ENCODE measurements at regions not wholly inside any gene's neighbourhood (a gene's known extent, or its start where the extent isn't known, plus 50 kb on each side); places are given as distances from the start of the nearest gene placed in this dataset.
A peak's percentile ranks its signal among the peaks of the same experiment; 100 is the strongest.
"Not testable (repeated sequence)": the region's sequence is repeated elsewhere in the genome, so short reads cannot be mapped to it uniquely, and the experiment has no call there.

DNA sequence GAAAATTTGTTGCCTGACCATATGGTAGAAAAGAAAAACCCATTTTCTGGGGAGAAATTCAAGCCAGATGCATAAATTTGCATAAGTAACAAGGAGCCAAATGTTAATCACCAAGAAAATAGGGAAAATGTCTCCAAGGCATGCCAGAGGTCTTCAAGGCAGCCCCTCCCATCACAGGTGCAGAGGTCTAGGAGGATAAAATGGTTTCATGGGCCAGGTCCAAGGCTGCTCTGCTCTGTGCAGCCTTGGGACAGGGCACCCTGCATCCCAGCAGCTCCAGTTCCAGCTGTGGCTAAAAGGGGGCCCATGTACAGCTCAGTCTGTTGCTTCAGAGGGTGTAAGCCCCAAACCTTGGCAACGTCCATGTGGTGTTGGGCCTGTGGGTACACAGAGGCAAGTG is 200.0 kb downstream of the LARP7 start:
- H3K9ac ChIP-seq (ENCODE audit: low read length): no peak overlapping the region
- no peaks in the 10 kb centered on the region for H3K4me1 ChIP-seq (ENCODE audit: control insufficient read depth, insufficient read depth, low read depth, low read length)
- no peak overlapping the region for H2BK12ac ChIP-seq (ENCODE audit: low read length in 2 of 2)
- H3K4me2 ChIP-seq (ENCODE audit: low read length, poor library complexity, severe bottlenecking): no peak overlapping the region
- H4K91ac ChIP-seq (ENCODE audit: low read length): no peak overlapping the region
- DNase-seq: no peak
- peaks cover 3% of the 10 kb centered on the region for H3K9me3 ChIP-seq (ENCODE audit: control insufficient read depth, low read length)
- no peak overlapping the region for H2AK5ac ChIP-seq (ENCODE audit: low read length, severe bottlenecking)
- no peak overlapping the region for H3K18ac ChIP-seq (ENCODE audit: low read depth in 1 of 2, low read length in 2 of 2)
- no peak overlapping the region for H2AFZ ChIP-seq (ENCODE audit: low read depth, low read length)
- no peaks in the 10 kb centered on the region for H3K27me3 ChIP-seq (ENCODE audit: control insufficient read depth in 1 of 2, insufficient read depth in 1 of 2, low read length in 2 of 2)
- H3K23ac ChIP-seq (ENCODE audit: low read length in 2 of 2): no peak overlapping the region
- H2BK15ac ChIP-seq (ENCODE audit: low read depth, poor library complexity, severe bottlenecking): no peak overlapping the region
- 0% methylated on average over 1 of the region's 1 CpG for WGBS
- H2BK120ac ChIP-seq (ENCODE audit: low read depth, low read length): no peak overlapping the region
- no peak overlapping the region for H3K14ac ChIP-seq (ENCODE audit: low read length in 2 of 2)
- H3K4me3 ChIP-seq (ENCODE audit: insufficient read depth in 1 of 2, low read depth in 1 of 2, low read length in 2 of 2): no peak overlapping the region
- no peak overlapping the region for H3K27ac ChIP-seq (ENCODE audit: low read length, poor library complexity, severe bottlenecking)
- H2BK5ac ChIP-seq (ENCODE audit: low read depth, low read length, poor library complexity, severe bottlenecking): no peak overlapping the region
- H3K36me3 ChIP-seq (ENCODE audit: control insufficient read depth in 1 of 2, insufficient read depth in 2 of 2, low read depth in 1 of 2, low read length in 2 of 2): no peaks in the 10 kb centered on the region
- H3K79me1 ChIP-seq (replicated peaks; ENCODE audit: low read length, poor library complexity, severe bottlenecking): peaks cover 4% of the 10 kb centered on the region
- H4K8ac ChIP-seq (ENCODE audit: low read length): no peak overlapping the region
- H3K4ac ChIP-seq (ENCODE audit: low read depth in 1 of 2, low read length in 2 of 2): no peak overlapping the region

DNA sequence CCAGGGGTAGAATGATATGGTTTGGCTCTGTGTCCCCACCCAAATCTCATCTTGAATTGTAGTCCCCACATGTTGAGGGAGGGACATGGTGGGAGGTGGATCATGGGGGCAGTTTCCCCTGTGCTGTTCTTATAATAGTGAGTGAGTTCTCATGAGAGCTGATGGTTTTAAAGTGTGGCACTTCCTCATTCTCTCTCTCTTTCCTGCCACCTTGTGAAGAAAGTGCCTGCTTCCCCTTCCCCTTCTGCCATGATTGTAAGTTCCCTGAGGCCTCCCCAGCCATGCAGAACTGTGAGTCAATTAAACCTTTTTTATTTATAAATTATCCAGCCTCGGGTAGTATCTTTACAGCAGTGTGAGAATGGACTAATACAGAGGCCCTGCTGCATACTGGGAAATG is 201.1 kb downstream of the LARP7 start:
- H3K18ac ChIP-seq (ENCODE audit: low read depth in 1 of 2, low read length in 2 of 2); H3K4me2 ChIP-seq (ENCODE audit: low read length, poor library complexity, severe bottlenecking); H4K8ac ChIP-seq (ENCODE audit: low read length); H2BK120ac ChIP-seq (ENCODE audit: low read depth, low read length); H2AK5ac ChIP-seq (ENCODE audit: low read length, severe bottlenecking); H2AFZ ChIP-seq (ENCODE audit: low read depth, low read length); H2BK12ac ChIP-seq (ENCODE audit: low read length in 2 of 2); H2BK15ac ChIP-seq (ENCODE audit: low read depth, poor library complexity, severe bottlenecking); H3K36me3 ChIP-seq (ENCODE audit: control insufficient read depth in 1 of 2, insufficient read depth in 2 of 2, low read depth in 1 of 2, low read length in 2 of 2); H3K27me3 ChIP-seq (ENCODE audit: control insufficient read depth in 1 of 2, insufficient read depth in 1 of 2, low read length in 2 of 2); H3K79me1 ChIP-seq (replicated peaks; ENCODE audit: low read length, poor library complexity, severe bottlenecking); H3K9me3 ChIP-seq (ENCODE audit: control insufficient read depth, low read length); H4K91ac ChIP-seq (ENCODE audit: low read length); DNase-seq; H3K23ac ChIP-seq (ENCODE audit: low read length in 2 of 2); H3K14ac ChIP-seq (ENCODE audit: low read length in 2 of 2); H3K4ac ChIP-seq (ENCODE audit: low read depth in 1 of 2, low read length in 2 of 2); H3K4me3 ChIP-seq (ENCODE audit: insufficient read depth in 1 of 2, low read depth in 1 of 2, low read length in 2 of 2); H3K4me1 ChIP-seq (ENCODE audit: control insufficient read depth, insufficient read depth, low read depth, low read length); H3K27ac ChIP-seq (ENCODE audit: low read length, poor library complexity, severe bottlenecking); H3K9ac ChIP-seq (ENCODE audit: low read length); H2BK5ac ChIP-seq (ENCODE audit: low read depth, low read length, poor library complexity, severe bottlenecking): not testable (repeated sequence)
- 83% methylated on average over 1 of the region's 1 CpG for WGBS

DNA sequence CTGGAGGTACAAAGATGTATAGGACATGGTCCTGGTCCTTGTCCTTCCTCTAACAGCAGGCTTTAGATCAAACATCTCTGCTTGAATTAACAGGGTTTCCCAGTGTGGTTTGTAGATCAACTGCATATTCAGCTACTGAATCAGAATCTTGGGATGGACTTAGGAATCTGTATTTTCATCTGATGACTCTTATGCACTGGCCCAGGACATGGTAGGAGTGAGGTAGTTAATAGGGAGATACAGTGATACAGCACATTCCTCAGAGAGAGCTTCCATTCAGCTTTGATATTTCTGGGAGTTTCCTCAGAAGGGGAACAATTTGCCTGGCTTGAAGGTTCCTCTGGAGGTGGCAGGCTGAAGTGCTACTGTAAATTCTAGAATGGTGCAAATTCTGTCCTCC is 203.1 kb downstream of the LARP7 start:
- H2BK12ac ChIP-seq (ENCODE audit: low read length in 2 of 2): no peak overlapping the region
- no peak overlapping the region for H3K18ac ChIP-seq (ENCODE audit: low read depth in 1 of 2, low read length in 2 of 2)
- H3K27ac ChIP-seq (ENCODE audit: low read length, poor library complexity, severe bottlenecking): no peak overlapping the region
- H3K4me3 ChIP-seq (ENCODE audit: insufficient read depth in 1 of 2, low read depth in 1 of 2, low read length in 2 of 2): no peak overlapping the region
- H3K4me1 ChIP-seq (ENCODE audit: control insufficient read depth, insufficient read depth, low read depth, low read length): no peaks in the 10 kb centered on the region
- peaks cover 7% of the 10 kb centered on the region for H3K79me1 ChIP-seq (replicated peaks; ENCODE audit: low read length, poor library complexity, severe bottlenecking)
- no peak overlapping the region for H2BK120ac ChIP-seq (ENCODE audit: low read depth, low read length)
- H4K91ac ChIP-seq (ENCODE audit: low read length): no peak overlapping the region
- no peaks in the 10 kb centered on the region for H3K36me3 ChIP-seq (ENCODE audit: control insufficient read depth in 1 of 2, insufficient read depth in 2 of 2, low read depth in 1 of 2, low read length in 2 of 2)
- no peak overlapping the region for H2AK5ac ChIP-seq (ENCODE audit: low read length, severe bottlenecking)
- H2BK5ac ChIP-seq (ENCODE audit: low read depth, low read length, poor library complexity, severe bottlenecking): no peak overlapping the region
- no peak overlapping the region for H3K23ac ChIP-seq (ENCODE audit: low read length in 2 of 2)
- no peak overlapping the region for H2AFZ ChIP-seq (ENCODE audit: low read depth, low read length)
- H4K8ac ChIP-seq (ENCODE audit: low read length): no peak overlapping the region
- H2BK15ac ChIP-seq (ENCODE audit: low read depth, poor library complexity, severe bottlenecking): no peak overlapping the region
- peaks cover 3% of the 10 kb centered on the region for H3K9me3 ChIP-seq (ENCODE audit: control insufficient read depth, low read length)
- no peaks in the 10 kb centered on the region for H3K27me3 ChIP-seq (ENCODE audit: control insufficient read depth in 1 of 2, insufficient read depth in 1 of 2, low read length in 2 of 2)
- no peak overlapping the region for H3K4me2 ChIP-seq (ENCODE audit: low read length, poor library complexity, severe bottlenecking)
- DNase-seq: peak; percentile 18
- no peak overlapping the region for H3K4ac ChIP-seq (ENCODE audit: low read depth in 1 of 2, low read length in 2 of 2)
- H3K14ac ChIP-seq (ENCODE audit: low read length in 2 of 2): no peak overlapping the region
- H3K9ac ChIP-seq (ENCODE audit: low read length): peak overlapping the region; percentile 65

DNA sequence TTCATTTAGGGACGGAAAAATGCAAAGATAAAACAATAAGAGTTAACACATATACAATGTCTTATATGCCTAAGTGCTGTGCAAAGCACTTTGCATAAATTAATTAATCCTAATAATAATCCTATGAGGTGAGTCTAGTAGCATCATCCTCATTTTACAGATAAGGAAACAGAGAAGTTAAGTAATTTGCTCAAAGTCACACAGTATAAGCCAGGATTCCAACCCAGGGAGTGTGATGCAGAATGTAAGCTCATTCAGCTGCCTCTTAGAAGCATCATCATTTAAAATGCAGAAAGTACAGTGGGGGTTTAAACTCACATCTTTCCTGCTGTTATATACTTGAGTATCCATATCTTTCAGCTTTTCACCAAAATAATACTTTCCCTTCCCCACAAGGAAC is 203.7 kb downstream of the LARP7 start:
- no peak overlapping the region for H4K91ac ChIP-seq (ENCODE audit: low read length)
- no peak overlapping the region for H2AK5ac ChIP-seq (ENCODE audit: low read length, severe bottlenecking)
- H2AFZ ChIP-seq (ENCODE audit: low read depth, low read length): no peak overlapping the region
- H3K4me3 ChIP-seq (ENCODE audit: insufficient read depth in 1 of 2, low read depth in 1 of 2, low read length in 2 of 2): no peak overlapping the region
- H3K4ac ChIP-seq (ENCODE audit: low read depth in 1 of 2, low read length in 2 of 2): no peak overlapping the region
- H4K8ac ChIP-seq (ENCODE audit: low read length): no peak overlapping the region
- peaks cover 3% of the 10 kb centered on the region for H3K9me3 ChIP-seq (ENCODE audit: control insufficient read depth, low read length)
- no peak overlapping the region for H3K14ac ChIP-seq (ENCODE audit: low read length in 2 of 2)
- no peak overlapping the region for H3K18ac ChIP-seq (ENCODE audit: low read depth in 1 of 2, low read length in 2 of 2)
- H3K4me1 ChIP-seq (ENCODE audit: control insufficient read depth, insufficient read depth, low read depth, low read length): no peaks in the 10 kb centered on the region
- H3K36me3 ChIP-seq (ENCODE audit: control insufficient read depth in 1 of 2, insufficient read depth in 2 of 2, low read depth in 1 of 2, low read length in 2 of 2): no peaks in the 10 kb centered on the region
- H2BK120ac ChIP-seq (ENCODE audit: low read depth, low read length): no peak overlapping the region
- no peak overlapping the region for H3K27ac ChIP-seq (ENCODE audit: low read length, poor library complexity, severe bottlenecking)
- peak overlapping the region; percentile 65 for H3K9ac ChIP-seq (ENCODE audit: low read length)
- no peak overlapping the region for H3K4me2 ChIP-seq (ENCODE audit: low read length, poor library complexity, severe bottlenecking)
- DNase-seq: no peak
- H3K27me3 ChIP-seq (ENCODE audit: control insufficient read depth in 1 of 2, insufficient read depth in 1 of 2, low read length in 2 of 2): no peaks in the 10 kb centered on the region
- H2BK15ac ChIP-seq (ENCODE audit: low read depth, poor library complexity, severe bottlenecking): no peak overlapping the region
- no peak overlapping the region for H2BK12ac ChIP-seq (ENCODE audit: low read length in 2 of 2)
- H3K79me1 ChIP-seq (replicated peaks; ENCODE audit: low read length, poor library complexity, severe bottlenecking): peaks cover 7% of the 10 kb centered on the region
- H3K23ac ChIP-seq (ENCODE audit: low read length in 2 of 2): no peak overlapping the region
- no CpG with 5 or more reads among the region's 1 CpG for WGBS
- H2BK5ac ChIP-seq (ENCODE audit: low read depth, low read length, poor library complexity, severe bottlenecking): no peak overlapping the region
